HG03064 (cell line): ENCODE measurements at regions not wholly inside any gene's neighbourhood (a gene's known extent, or its start where the extent isn't known, plus 50 kb on each side); places are given as distances from the start of the nearest gene placed in this dataset.
"Not testable (repeated sequence)": the region's sequence is repeated elsewhere in the genome, so short reads cannot be mapped to it uniquely, and the experiment has no call there.

ENCODE experiments used
- ATAC-seq: cut with Tn5 transposase; IDR thresholded peaks from one replicate; pipeline ENCODE4 v1.9.1; 2021; ENCODE audit warnings: low read depth; ENCODE audit not compliant: unreplicated experiment

- no peak for ATAC-seq
These were observed 51.2 kb upstream of the GPR31 start for GRCh38 chr6:167208819-167209576.

- ATAC-seq: no peak
These were observed 51.8 kb upstream of the GPR31 start for GRCh38 chr6:167209577-167209975.

- ATAC-seq: no peak
These were observed 52.9 kb upstream of the GPR31 start for GRCh38 chr6:167210375-167211294.

GRCh38 chr6:167211295-167211648 lies 53.5 kb upstream of the GPR31 start:
- ATAC-seq: no peak

- ATAC-seq: no peak
These were observed 54.3 kb upstream of the GPR31 start for GRCh38 chr6:167211881-167212712.

- ATAC-seq: peak; percentile 77
These were observed 54.9 kb upstream of the GPR31 start for GRCh38 chr6:167212713-167213005.

GRCh38 chr6:167214206-167214605 lies 56.4 kb upstream of the GPR31 start:
- ATAC-seq: no peak

GRCh38 chr6:167215429-167216250 lies 57.9 kb upstream of the GPR31 start:
- not testable (repeated sequence) for ATAC-seq

- not testable (repeated sequence) for ATAC-seq
These were observed 58.7 kb upstream of the GPR31 start for GRCh38 chr6:167216390-167217050.

GRCh38 chr6:167217073-167217472 lies 59.3 kb upstream of the GPR31 start:
- ATAC-seq: not testable (repeated sequence)

GRCh38 chr6:167217951-167218759 lies 60.4 kb upstream of the GPR31 start:
- ATAC-seq: not testable (repeated sequence)

- ATAC-seq: not testable (repeated sequence)
These were observed 61.3 kb upstream of the GPR31 start for GRCh38 chr6:167219079-167219478.

GRCh38 chr6:167219967-167220512 lies 62.3 kb upstream of the GPR31 start:
- ATAC-seq: no peak

- ATAC-seq: no peak
These were observed 63.8 kb upstream of the GPR31 start for GRCh38 chr6:167221400-167222201.

- ATAC-seq: not testable (repeated sequence)
These were observed 65.3 kb upstream of the UNC93A start for GRCh38 chr6:167225566-167226382.

- ATAC-seq: no peak
These were observed 64.8 kb upstream of the UNC93A start for GRCh38 chr6:167226383-167226685.

- ATAC-seq: no peak
These were observed 64.3 kb upstream of the UNC93A start for GRCh38 chr6:167226791-167227190.
